ENCODE measurements at regions not wholly inside any gene's neighbourhood (a gene's known extent, or its start where the extent isn't known, plus 50 kb on each side); places are given as distances from the start of the nearest gene placed in this dataset.
A peak's percentile ranks its signal among the peaks of the same experiment; 100 is the strongest.

DNA sequence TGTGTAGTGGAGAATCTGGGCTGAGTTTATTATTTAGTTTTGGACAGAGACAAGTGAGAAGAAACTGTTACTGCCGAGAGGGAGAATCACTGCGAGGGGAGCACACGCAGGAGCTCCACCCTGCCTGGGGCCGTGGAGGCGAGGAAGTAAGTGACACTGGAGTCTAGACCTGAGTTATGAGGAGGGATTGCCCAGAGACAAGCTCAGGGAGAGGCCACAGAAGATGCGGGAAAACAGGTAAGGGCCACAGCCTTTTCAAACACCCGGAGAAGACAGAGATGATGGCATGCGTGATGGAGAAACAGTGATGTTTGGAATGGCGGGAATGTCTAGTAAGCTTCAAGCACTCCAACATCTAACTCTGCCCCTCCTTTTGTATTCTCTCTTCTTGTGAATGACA lies 84.1 kb downstream of the TNFSF11 start:
- ATAC-seq, result no peak

DNA sequence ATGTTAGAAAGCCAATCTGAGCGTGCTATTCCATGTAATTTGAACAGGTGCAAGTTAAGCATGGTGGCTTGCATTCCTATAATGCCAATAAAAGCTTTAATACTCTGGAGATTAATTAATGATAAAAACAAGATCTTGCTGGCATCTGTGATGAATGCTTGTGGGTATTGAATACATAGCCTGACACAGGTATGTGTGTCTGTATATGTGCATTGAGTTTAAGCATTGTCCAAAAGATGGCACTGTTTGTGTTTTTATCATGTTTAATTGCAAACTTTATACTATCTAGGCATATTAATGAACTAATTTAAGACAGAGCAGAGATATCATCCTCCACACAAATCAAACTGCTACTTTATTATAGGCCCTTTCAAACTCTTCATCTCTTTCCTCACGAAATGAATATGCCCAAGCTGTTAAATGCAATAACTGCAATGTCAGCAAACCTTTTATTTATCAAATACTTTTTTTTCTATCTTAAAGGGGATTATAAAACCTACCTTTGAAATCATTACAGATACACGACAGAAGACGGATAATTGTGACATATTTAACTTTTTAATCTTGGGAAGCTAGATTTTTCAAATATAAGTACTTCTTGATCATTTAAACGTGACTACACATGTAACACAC lies 86.5 kb downstream of the TNFSF11 start:
- ATAC-seq, result no peak

DNA sequence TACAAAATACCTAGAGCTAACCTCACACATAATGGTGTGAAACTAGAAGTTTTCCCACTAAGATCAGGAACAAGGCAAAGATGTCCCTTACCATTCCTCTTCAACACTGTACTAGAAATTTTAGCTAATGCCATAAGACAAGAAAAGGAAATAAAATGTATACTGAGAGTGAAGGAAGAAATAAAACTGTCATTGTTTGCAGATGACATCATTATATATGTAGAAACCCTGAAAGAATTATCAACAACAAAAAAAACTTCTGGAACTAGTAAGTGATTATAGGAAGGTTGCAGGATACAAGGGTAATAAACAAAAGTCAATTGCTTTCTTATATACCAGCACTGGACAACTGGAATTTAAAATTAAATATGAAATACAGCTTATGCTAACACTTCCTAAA lies 93.7 kb downstream of the TNFSF11 start:
- ATAC-seq, result no peak

DNA sequence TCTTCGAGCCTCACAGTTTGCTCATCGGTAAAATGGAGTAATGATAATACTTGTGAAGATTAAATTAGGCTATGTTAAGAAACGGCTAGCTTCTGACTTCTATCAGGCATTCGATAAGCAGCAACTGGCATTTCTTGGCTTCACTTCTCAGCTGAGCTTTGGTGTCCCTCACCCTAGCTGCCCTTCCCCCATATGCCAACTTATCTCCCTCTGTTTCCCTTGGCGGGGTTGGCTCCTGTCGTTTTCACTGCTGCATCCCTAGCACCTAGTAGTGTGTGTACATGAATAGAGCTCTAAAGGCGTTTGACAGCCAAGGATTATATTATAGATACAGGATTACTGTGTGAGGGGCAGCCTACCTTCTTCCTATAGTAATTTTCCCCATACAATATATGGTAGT lies 97.5 kb downstream of the TNFSF11 start:
- ATAC-seq, result no peak

DNA sequence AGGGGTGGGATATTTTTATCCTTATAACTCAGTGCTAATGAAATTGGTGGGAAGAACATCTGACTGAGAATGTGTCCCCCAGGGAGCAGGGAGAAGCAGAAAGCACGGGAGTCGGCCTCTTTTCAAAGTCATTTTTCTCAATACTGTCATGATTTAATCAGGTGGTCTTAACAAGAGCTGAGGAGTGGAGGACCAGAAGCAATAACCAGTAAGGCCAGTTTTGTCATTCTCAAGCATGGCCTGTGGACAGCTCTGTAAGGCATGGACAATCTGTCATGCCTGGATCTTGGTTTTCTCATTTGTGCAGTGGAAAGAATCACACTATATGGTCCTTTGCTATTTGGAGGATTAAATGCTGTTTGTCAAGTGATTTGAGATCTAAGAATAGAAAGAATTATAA lies 99.7 kb downstream of the TNFSF11 start:
- ATAC-seq, result no peak

DNA sequence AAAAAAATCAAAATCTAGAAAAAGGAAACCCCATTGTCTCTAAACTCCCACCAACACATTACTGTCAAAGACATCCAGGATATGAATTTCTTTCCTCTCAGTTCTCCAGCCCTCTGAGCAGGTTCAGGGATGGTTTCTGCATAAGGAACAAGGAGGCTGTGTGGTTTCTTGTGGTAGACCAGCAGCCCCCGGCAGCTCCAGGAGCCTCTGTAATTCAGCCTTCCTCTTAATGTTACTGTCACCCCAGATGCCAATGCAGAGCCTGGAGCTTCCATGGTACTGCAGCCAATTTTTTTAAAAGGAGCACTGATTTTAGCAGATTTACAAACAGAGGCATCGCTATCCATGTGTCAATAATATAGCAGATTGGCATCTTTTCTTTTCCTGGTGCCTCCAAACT lies 100.6 kb upstream of the FAM216B start:
- no peak for ATAC-seq

DNA sequence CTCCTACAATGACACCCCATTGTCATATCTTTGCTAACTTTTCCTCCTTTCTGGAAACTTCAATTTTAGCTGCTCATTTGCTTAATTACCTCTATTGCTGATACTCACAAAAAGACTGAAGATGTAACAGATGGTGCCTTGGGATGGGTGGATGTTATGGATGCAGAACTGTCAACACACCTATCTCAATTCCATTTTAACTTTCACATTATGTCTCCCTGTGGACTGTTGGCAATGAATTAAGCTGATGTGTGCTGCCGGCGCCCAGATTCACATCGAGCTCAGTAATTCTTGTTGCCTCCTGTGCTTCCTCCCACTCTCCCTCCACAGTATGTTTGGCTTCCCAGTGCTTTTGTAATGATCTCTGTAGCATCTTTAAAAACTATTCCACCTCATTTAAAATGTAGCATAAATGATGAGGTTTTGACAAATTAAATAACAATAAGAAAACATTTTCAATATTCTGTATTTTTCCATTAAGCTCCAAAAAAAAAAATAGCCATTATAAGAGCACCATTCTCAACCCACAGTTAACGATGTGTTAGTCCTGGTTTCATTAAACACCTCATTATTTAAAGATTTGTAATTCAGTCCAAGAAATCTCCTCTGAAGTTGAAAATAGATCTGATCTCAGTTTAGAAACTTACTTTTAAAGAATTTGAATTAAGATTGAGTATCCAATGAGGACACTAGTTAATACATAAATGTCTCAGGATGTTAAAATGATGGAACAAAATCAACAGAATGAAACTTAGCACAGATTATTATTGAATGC lies 99.9 kb upstream of the FAM216B start:
- no peak for ATAC-seq

DNA sequence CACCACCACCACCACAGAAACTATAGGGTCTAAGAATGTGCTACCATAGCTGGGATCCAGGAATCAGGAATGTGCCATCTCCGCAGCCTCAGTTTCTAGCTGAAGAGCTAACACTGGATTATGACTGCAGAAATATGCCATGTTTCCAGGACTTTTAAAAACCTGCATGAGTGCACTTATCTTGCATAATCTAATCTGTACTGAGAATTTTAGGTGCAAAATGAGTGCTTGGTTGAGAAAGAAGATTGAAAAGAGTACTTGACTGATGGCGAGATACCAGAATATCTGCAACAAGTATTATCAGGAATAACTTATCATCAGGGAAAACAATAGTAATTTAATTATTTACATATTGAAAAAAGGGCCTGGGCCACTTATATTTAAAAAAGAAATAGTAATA lies 97.2 kb upstream of the FAM216B start:
- no peak for ATAC-seq

DNA sequence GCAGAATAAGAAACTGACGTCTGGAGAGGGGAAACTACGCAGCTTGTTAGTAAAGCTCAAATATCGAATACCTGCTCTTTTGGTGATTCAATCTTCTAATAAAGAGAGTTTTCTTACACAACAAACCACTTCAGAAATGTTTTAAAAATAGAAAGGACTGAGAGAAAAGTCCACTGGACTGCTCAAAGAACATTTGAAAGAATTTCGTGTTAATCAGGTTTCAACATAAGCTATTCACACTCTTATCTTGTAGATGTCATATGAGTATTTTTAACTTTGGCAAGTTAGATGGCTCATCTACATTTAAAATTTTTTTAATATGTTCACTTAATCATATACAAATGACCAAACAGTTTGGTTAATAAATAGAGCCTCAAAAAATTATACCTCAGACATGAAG lies 95.6 kb upstream of the FAM216B start:
- no peak for ATAC-seq

DNA sequence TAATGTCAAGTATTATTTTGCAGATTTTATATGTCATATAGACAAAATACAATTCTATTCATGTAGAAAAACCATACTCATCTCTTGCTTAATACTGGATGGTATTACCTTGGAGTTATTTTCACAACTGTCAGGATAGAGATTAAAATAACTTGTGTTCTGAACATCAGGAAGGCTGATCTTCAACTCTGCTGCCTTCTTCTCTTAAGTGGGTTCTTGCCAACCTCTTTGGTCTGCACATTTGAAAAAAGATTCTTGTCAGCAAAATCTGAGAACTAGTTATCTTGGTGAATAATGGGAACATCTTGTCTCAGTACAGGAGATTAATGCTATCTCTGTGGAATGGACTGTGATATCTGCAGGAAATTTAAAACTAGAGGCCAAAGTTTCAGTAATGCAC lies 95.2 kb upstream of the FAM216B start:
- ATAC-seq, result no peak

DNA sequence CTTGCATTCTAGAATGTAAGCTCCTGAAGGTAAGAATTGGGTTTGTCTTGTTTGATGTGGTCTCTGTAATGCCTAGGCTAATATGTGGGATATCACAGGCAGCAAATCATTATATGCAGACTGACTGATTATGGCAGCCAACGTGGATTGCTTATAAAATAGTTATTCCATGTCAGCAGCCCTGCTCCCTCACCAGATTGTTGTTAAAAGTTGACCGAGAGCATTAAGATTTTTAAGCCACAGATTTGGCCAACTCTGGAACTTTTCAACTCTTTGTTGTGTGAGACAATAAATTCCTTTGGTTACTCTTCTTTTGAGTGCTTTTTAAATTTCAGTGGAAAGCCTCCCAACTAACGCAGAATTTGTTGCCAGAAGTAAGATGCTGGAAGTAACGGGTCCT lies 92.6 kb upstream of the FAM216B start:
- ATAC-seq, result no peak

DNA sequence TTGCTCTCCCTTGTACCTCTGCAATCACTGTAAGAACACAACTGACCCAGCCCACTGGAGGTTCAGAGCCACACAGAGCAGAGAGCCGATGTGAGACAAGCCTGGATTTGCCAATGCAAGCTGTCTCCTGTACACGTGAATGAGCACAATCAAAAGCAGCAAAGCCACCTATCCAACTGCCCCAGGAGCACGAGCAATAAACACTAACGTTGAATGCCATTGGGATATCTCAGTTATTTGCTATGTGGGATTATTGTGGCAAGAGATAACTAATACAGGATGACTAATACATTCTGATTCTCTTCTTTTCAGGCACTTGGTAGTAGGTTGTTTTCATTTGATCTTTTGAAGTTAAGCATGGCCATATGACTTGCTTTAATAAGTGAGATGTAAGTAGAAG lies 85.2 kb upstream of the FAM216B start:
- ATAC-seq, result no peak

DNA sequence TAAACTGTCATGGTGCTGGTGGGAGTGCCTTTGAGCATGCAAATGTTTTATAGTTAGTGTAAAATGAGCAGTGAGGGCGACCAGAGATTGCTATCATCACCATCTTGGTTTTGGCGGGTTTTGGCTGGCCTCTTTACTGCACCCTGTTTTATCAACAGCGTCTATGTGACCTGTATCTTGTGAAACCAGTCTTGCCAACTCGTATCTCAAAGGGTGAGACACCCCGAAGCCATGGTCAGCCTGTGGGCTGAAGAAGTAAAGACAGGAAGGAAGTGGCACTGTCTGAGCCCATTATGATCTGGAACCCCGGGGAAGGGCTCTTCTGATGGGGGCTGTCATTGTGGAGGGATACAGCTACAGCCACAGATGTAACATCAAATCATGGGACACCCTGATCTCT lies 81.5 kb upstream of the FAM216B start:
- no peak for ATAC-seq

DNA sequence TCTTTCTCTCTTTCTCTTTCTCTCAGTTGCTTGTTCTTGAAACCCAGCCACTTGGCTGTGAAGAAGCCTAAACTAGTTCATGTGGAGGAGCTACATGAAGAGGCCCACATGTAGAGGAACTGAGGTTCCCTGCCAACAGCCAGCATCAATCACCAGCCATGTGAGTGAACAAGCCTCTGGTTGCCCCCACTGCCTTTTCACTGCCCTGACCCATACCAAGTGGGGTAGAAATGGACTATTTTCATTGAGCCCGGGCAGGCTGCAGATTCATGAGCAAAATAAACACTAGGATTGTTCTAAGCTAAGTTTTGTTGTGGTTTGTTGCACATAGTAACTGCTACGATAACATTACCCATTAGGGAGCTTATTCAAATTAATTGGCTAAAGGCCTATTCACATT lies 78.7 kb upstream of the FAM216B start:
- ATAC-seq, result no peak

DNA sequence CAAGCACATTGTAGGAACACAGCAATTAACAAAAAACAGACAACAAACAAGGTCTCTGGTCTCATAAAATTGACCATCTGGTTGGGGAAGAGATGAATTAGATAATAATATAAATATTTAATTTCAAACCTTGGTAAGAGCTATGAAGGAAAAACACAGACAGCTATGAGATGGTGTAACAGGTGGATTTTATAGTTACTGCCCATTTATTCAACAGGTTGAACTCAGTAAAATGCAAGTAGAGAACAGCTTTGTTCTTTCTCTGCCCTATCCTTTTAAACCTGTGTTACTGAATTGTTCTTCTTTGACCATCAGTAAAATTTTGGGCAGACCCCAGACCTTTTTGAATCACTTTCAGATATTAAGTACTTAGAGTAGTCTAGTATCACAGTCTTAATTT lies 77.6 kb upstream of the FAM216B start:
- no peak for ATAC-seq

DNA sequence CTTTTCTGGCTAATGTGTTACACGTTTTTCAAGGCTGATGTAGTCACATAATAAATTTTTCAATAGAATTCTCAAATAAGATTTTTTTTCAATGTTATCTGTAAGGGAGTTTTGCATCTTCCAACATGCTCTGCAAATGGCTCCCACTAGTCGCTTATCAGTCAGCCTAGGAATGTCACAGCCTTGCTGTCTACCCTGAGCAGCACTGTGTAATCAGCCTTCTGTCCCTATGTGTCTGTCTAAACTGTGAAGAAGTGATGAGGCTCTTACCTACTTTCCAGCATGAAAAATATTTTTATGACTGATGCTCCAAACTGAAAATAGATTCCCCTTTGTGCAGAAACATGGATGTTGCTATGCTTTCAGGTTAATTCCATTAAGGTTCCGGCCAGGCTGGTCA lies 75.1 kb upstream of the FAM216B start:
- ATAC-seq, result no peak

DNA sequence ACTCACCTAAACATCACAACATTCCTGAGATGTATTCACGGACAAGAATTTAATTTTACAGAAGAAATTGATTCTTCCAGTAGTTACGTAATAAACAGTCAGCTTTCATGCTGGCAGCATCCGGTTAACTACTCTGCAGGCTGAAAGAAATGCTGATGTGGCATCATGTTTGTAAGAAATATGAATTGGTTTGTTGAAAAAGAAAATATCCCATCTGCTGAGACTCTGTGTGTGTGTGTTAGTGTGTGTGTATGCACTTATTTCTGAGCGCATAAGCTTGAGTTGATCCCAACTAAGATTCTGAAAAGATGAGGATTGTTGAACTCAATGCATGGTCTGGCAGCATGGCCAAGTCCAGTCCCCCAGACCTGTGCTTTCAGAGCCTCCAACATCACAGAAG lies 74.3 kb upstream of the FAM216B start:
- ATAC-seq, result no peak

DNA sequence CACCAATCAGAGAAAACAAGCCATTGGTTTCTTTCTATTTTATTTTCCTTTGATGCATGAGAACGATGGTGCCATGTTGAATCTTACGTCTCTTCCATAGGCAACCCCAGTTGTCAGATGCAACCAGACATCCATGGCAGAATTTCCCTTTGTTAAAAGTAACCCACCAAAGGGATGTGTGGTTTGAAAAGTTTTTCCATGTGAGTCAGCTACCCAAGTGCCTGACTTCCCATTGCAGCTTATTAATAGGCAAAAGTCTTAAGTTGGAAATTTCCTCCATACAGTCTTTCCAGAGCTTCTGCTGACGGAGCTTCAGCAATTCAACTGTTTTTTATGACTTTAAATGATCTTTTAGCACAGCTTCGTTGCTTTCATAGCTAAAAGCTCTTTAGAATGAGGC lies 73.8 kb upstream of the FAM216B start:
- no peak for ATAC-seq

DNA sequence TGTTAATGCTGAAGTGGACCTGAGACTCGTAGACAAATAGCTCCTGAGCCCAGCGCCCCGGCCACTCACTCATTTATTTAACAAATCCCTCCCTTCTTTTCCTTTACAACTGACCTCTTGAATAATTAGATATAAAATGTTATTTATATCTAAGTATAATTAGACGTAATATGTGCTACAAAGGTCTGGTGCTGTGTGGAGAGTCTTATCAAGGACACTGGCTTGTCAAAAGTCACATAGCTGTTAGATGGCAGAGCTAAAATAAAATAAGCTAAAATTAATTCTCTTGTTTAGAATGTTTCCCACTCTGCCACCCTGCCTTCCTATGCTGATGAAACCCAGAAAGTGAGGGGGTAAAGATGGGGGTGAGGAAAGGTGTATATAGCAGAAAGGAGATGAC lies 73.0 kb upstream of the FAM216B start:
- ATAC-seq, result no peak

DNA sequence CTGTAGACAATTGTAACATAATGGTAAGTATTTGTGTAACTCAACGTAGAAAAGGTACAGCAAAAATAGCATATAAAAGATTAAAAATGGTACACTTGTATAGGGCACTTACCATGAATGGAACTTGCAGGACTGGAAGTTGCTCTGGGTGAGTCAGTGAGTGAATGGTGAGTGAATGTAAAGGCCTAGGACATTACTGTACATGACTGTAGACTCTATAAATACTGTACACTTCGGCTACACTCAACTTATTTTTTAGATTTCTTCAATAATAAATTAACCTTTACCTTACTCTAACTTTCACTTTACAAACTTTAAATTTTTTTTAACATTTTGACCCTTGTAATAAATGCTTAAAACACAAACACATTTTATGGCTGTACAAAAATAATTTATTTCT lies 72.1 kb upstream of the FAM216B start:
- no peak for ATAC-seq

DNA sequence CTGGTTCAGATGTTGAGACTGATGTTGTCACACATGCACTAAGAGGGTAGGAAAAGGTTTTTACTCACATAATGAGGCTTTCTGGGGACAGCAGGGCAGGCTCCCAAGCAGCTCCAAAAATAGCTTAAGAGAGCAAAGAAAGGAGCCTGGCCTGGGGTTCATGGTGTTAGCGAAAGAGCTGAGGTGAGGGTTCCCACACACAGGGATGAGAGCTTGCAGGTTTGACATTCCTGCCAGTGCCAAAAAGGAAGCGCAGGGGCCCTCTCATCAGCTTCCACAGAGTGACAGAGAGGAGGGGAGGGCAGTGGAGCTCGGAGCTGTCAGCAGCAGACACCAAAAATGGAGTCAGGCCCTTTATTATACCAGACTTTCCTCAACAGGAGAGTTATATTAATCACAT lies 65.5 kb upstream of the FAM216B start:
- ATAC-seq, result no peak

DNA sequence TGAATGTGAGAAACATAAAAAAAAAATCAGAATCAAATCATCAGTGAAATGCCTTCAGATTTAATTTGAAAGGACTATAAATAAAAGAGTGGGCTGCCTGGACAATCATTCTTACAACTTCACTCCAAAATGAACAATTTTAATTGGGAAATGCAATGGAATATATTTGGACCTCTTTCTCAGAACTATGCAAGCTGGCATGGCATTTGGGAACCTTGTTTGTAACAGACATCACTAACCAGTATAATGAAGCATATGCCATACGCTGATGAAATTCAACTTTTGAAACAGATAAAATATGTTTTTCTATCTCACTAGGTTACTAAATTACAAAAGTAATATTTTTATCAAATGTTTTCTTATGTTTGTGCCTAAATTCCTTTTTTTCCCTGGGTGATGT lies 64.2 kb upstream of the FAM216B start:
- ATAC-seq, result no peak

DNA sequence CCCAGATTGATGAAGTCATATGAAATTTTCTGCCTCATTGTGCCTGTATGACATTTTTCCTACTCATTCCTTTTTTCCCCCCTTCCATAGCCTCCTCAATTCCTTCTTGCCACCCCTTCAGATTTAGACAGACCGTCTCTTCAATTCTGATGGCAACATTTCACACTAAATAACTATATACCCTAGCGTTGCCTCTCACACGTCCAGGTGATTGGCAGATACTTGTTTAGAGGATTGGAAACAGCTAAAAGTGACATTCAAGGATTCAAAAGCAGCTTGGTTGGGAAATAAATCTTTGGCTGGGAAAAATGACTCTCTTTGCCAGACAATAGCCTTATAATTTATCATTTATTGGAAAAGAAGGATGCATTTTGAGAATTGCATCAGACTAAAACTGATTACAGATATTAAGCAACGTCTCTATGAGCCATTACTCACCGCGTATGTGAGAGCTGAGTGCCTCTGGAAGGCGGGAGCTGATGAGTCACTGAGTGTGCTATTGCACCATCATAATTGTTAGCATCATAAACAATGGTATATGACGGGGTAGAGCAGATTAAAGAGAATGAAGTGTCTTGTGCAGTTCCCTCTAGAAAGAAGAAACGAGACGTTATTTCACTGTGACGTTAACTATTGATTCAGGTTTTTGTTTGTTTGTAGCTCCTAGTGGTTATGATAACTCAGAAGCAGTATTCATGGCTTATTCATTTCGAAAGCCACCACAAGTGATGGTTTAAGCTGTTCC lies 61.1 kb upstream of the FAM216B start:
- peak; percentile 85 to 94 for ATAC-seq

DNA sequence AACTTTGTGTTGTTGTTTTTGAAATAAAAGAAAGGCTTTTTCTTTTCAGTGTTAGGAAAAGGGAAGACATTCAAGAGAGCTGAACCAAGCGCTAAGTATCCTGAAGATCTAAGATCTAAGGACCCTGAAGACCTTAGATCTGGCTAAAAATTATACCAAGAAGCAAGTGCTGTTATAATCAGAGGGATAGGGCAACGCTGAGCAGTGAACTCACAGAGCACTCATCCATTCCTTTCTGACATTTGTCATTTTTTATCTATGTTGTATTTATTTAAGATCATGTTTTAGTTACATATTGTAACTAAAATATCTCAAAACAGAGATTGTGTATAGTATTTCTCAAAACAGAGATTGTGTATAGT lies 60.5 kb upstream of the FAM216B start:
- no peak for ATAC-seq

All from activated CD4-positive, CD25-positive, alpha-beta regulatory T cell treated with anti-CD3 and anti-CD28 coated beads, Interleukin-2, amount 50 U/mL, for 24 hours (primary cell).